ENCODE measurements at regions not wholly inside any gene's neighbourhood (a gene's known extent, or its start where the extent isn't known, plus 50 kb on each side); places are given as distances from the start of the nearest gene placed in this dataset.

GRCh38 chr13:48804821-48805601, 151.3 kb downstream of the CYSLTR2 start:
- TF ChIP-seq ATF3 (IDR thresholded peaks at IDR 0.05), result no peak
- no peaks in the 10 kb centered on the region for H3K9me3 ChIP-seq (ENCODE audit: control insufficient read depth in 4 of 4, low read length in 3 of 4)
- no peak overlapping the region for H3K27ac ChIP-seq (ENCODE audit: low read depth in 1 of 2, low read length in 2 of 2)
- no peak overlapping the region for H3K4me3 ChIP-seq (ENCODE audit: low read depth in 1 of 3, low read length in 3 of 3)
- no peaks in the 10 kb centered on the region for H3K27me3 ChIP-seq (ENCODE audit: control insufficient read depth in 4 of 4, insufficient read depth in 4 of 4, low read length in 3 of 4)
- 92% methylated on average over 4 of the region's 4 CpGs for WGBS
- H3K9ac ChIP-seq (ENCODE audit: low read depth in 1 of 2, low read length in 2 of 2), result no peak overlapping the region
- no peak for DNase-seq (ENCODE audit: low spot score)
- H3K4me1 ChIP-seq (ENCODE audit: control insufficient read depth in 4 of 4, insufficient read depth in 4 of 4, low read length in 3 of 4), result no peaks in the 10 kb centered on the region
- H3K36me3 ChIP-seq (ENCODE audit: control insufficient read depth in 4 of 4, insufficient read depth in 3 of 4, low read depth in 1 of 4, low read length in 3 of 4), result no peaks in the 10 kb centered on the region

GRCh38 chr13:48806522-48806921, 152.8 kb downstream of the CYSLTR2 start:
- Histone ChIP-seq H3K27ac (ENCODE audit: low read depth in 1 of 2, low read length in 2 of 2) (no peak overlapping the region), H3K9me3 (ENCODE audit: control insufficient read depth in 4 of 4, low read length in 3 of 4) (no peaks in the 10 kb centered on the region), H3K9ac (ENCODE audit: low read depth in 1 of 2, low read length in 2 of 2) (no peak overlapping the region), H3K36me3 (ENCODE audit: control insufficient read depth in 4 of 4, insufficient read depth in 3 of 4, low read depth in 1 of 4, low read length in 3 of 4) (no peaks in the 10 kb centered on the region), H3K27me3 (ENCODE audit: control insufficient read depth in 4 of 4, insufficient read depth in 4 of 4, low read length in 3 of 4) (no peaks in the 10 kb centered on the region), H3K4me3 (ENCODE audit: low read depth in 1 of 3, low read length in 3 of 3) (no peak overlapping the region), H3K4me1 (ENCODE audit: control insufficient read depth in 4 of 4, insufficient read depth in 4 of 4, low read length in 3 of 4) (no peaks in the 10 kb centered on the region)
- TF ChIP-seq NR2F2 (IDR thresholded peaks at IDR 0.05) (no peak), REST (IDR thresholded peaks at IDR 0.05) (no peak), CTCF (IDR thresholded peaks at IDR 0.05; ENCODE audit: low read depth, low read length, missing input control) (no peak), YY1 (IDR thresholded peaks at IDR 0.05) (no peak), RXRA (IDR thresholded peaks at IDR 0.05) (no peak), ZBTB33 (IDR thresholded peaks at IDR 0.05) (no peak), JUND (IDR thresholded peaks at IDR 0.05) (no peak)
- 98% methylated on average over 3 of the region's 3 CpGs for WGBS
- no peak for DNase-seq (ENCODE audit: low spot score)

- Histone ChIP-seq H3K36me3 (ENCODE audit: control insufficient read depth in 4 of 4, insufficient read depth in 3 of 4, low read depth in 1 of 4, low read length in 3 of 4) (no peaks in the 10 kb centered on the region), H3K27ac (ENCODE audit: low read depth in 1 of 2, low read length in 2 of 2) (no peak overlapping the region), H3K27me3 (ENCODE audit: control insufficient read depth in 4 of 4, insufficient read depth in 4 of 4, low read length in 3 of 4) (no peaks in the 10 kb centered on the region), H3K4me1 (ENCODE audit: control insufficient read depth in 4 of 4, insufficient read depth in 4 of 4, low read length in 3 of 4) (no peaks in the 10 kb centered on the region), H3K9me3 (ENCODE audit: control insufficient read depth in 4 of 4, low read length in 3 of 4) (no peaks in the 10 kb centered on the region), H3K4me3 (ENCODE audit: low read depth in 1 of 3, low read length in 3 of 3) (no peak overlapping the region), H3K9ac (ENCODE audit: low read depth in 1 of 2, low read length in 2 of 2) (no peak overlapping the region)
- TF ChIP-seq HNF4A (conservative IDR thresholded peaks at IDR 0.05), result peak; percentile 17 to 61
- peak; percentile 10 for TF ChIP-seq SP1 (IDR thresholded peaks at IDR 0.05)
- TF ChIP-seq CTCF (IDR thresholded peaks at IDR 0.05; ENCODE audit: low read depth, low read length, missing input control), result no peak
- DNase-seq (ENCODE audit: low spot score), result no peak
- WGBS, result 59% methylated on average over 1 of the region's 1 CpG
Observed at GRCh38 chr13:48808683-48809082, 155.0 kb downstream of the CYSLTR2 start.

Measured in liver (tissue), 8 donors.